GM12878 (cell line): ENCODE measurements at regions not wholly inside any gene's neighbourhood (a gene's known extent, or its start where the extent isn't known, plus 50 kb on each side); places are given as distances from the start of the nearest gene placed in this dataset.
A peak's percentile ranks its signal among the peaks of the same experiment; 100 is the strongest.

ENCODE experiments used
- ATAC-seq: fragments of 200-7000 bp; cut with Tn5 transposase; 3 replicates; pipeline ENCODE4 v1.9.1; 2020; ENCODE audit warnings: mild to moderate bottlenecking, moderate library complexity
- BruUV-seq: library from RNA; stranded (reverse); fragments of 400-500 nt; replicated peaks from 2 replicates; lab custom pipeline; 2021; lab: Mats Ljungman, UMichigan
- CTCF ChIA-PET: fragments of 300-600 bp; sonication (Branson Sonifier 250); formaldehyde crosslinking; extraction: SDS; loops from one replicate; lab custom pipeline; 2021; ENCODE audit warnings: inconsistent platforms; lab: Yijun Ruan, JAX
- POLR2A ChIA-PET: fragments of 350-600 bp; formaldehyde crosslinking; extraction: SDS; loops from one replicate; lab custom pipeline; 2021; ENCODE audit warnings: inconsistent platforms; lab: Charles Lee
- RAD21 ChIA-PET: fragments of 300-600 bp; sonication (Branson Sonifier 250); formaldehyde crosslinking; loops from one replicate; lab custom pipeline; 2023; ENCODE audit warnings: antibody characterized with exemption; ENCODE audit not compliant: unreplicated experiment; lab: Charles Lee
- SMC1A ChIA-PET: fragments of 300-600 bp; sonication (Branson Sonifier 250); formaldehyde crosslinking; loops from one replicate; lab custom pipeline; 2023; ENCODE audit not compliant: unreplicated experiment, uncharacterized antibody; lab: Charles Lee
- DNase-seq: peaks from one replicate; pipeline ENCODE4 v3.0.0-alpha.2; 2011; ENCODE audit warnings: low read depth, low spot score
- FAIRE-seq: peaks from 3 replicates; lab custom pipeline; 2011; peaks lifted over from hg19 to GRCh38; lab: Jason Lieb, UNC
- H2AFZ ChIP-seq: 2 replicates; pipeline ENCODE4 v1.6.0; 2011; ENCODE audit warnings: low read depth, low read length, control low read depth; ENCODE audit not compliant: control insufficient read depth
- H3K27ac ChIP-seq: 2 replicates; pipeline ENCODE4 v1.5.1; 2011; ENCODE audit warnings: control low read depth; ENCODE audit not compliant: control insufficient read depth, insufficient read depth
- H3K27me3 ChIP-seq, 2 experiments: replicated peaks in 1 of 2; 2 replicates each; pipeline versions ENCODE4 v1.6.0 to v1.6.1; 2011; ENCODE audit warnings: low read length in 1 of 2; ENCODE audit not compliant: control insufficient read depth in 2 of 2, insufficient read depth in 2 of 2
- H3K36me3 ChIP-seq, 2 experiments: 2 replicates each; pipeline ENCODE4 v1.5.1; 2011; ENCODE audit warnings: low read length in 1 of 2; ENCODE audit not compliant: control insufficient read depth in 2 of 2, insufficient read depth in 2 of 2
- H3K4me1 ChIP-seq: 2 replicates; pipeline ENCODE4 v1.6.1; 2011; ENCODE audit warnings: mild to moderate bottlenecking, low read length, moderate library complexity, mixed read lengths; ENCODE audit not compliant: control insufficient read depth, insufficient read depth
- H3K4me2 ChIP-seq: 2 replicates; pipeline ENCODE4 v1.6.0; 2011; ENCODE audit warnings: control low read depth; ENCODE audit not compliant: control insufficient read depth, insufficient read depth
- H3K4me3 ChIP-seq: fragments of 200-600 bp; sonication (generic); 2 replicates; pipeline ENCODE4 v1.5.1; 2016
- H3K79me2 ChIP-seq: 2 replicates; pipeline ENCODE4 v1.6.0; 2011; ENCODE audit warnings: low read length; ENCODE audit not compliant: control insufficient read depth, insufficient read depth
- H3K9ac ChIP-seq: 2 replicates; pipeline ENCODE4 v1.8.0; 2011; ENCODE audit warnings: low read length, control low read depth, mixed read lengths; ENCODE audit not compliant: control insufficient read depth, insufficient read depth
- H3K9me3 ChIP-seq: replicated peaks from 3 replicates; pipeline ENCODE4 v1.5.1; 2011; ENCODE audit warnings: mild to moderate bottlenecking, low read length; ENCODE audit not compliant: control insufficient read depth, insufficient read depth
- H4K20me1 ChIP-seq: 2 replicates; pipeline ENCODE4 v1.6.0; 2011; ENCODE audit not compliant: control insufficient read depth, insufficient read depth
- BCL11A ChIP-seq: IDR thresholded peaks from 2 replicates; pipeline ENCODE4 v1.6.1; 2011; ENCODE audit warnings: low read depth, low read length
- EED ChIP-seq: sonication (generic); IDR thresholded peaks from 2 replicates; pipeline ENCODE4 v1.6.1; 2016; ENCODE audit warnings: antibody characterized with exemption, low read depth
- IRF4 ChIP-seq: IDR thresholded peaks from 2 replicates; pipeline ENCODE4 v1.6.1; 2011; ENCODE audit warnings: low read depth, low read length
- JUNB ChIP-seq: IDR thresholded peaks from 2 replicates; pipeline ENCODE4 v1.6.1; 2016; ENCODE audit warnings: antibody characterized with exemption, mild to moderate bottlenecking
- RAD51 ChIP-seq: fragments of 450-650 bp; IDR thresholded peaks from 2 replicates; pipeline ENCODE4 v1.6.1; 2016; ENCODE audit warnings: moderate library complexity, mild to moderate bottlenecking, inconsistent platforms
- RBBP5 ChIP-seq: fragments of 200-600 bp; sonication (generic); conservative IDR thresholded peaks from 2 replicates; pipeline ENCODE4 v1.6.1; 2016
- RELA ChIP-seq: fragments of 450-650 bp; IDR thresholded peaks from 2 replicates; pipeline ENCODE4 v1.8.0; 2014; ENCODE audit warnings: borderline replicate concordance; ENCODE audit not compliant: partially characterized antibody
- RUNX3 ChIP-seq: IDR thresholded peaks from 2 replicates; pipeline ENCODE4 v1.6.1; 2012; ENCODE audit warnings: low read length, inconsistent platforms
- TAF1 ChIP-seq: IDR thresholded peaks from 2 replicates; pipeline ENCODE4 v1.6.1; 2011; ENCODE audit warnings: mild to moderate bottlenecking, low read depth, low read length, borderline replicate concordance
- WGBS: methylation state at CpG from one replicate; pipeline ENCODE4 v1.1.6; 2016; ENCODE audit warnings: low lambda C conversion rate; ENCODE audit not compliant: insufficient replicate concordance, insufficient coverage; ENCODE audit errors: missing lambda C conversion rate; 5-methylcytosine and 5-hydroxymethylcytosine counted together
- in situ Hi-C: fragments of 300-500 bp; cut with MboI; formaldehyde crosslinking; loops from 9 replicates; pipeline ENCODE4 v1.14.3; 2018; ENCODE audit warnings: mixed read lengths
- intact Hi-C: fragments of 100-400 bp; cut with micrococcal nuclease; formaldehyde crosslinking; loops from one replicate; pipeline ENCODE4 v1.14.2; 2022; ENCODE audit not compliant: unreplicated experiment
- TF ChIP-seq, protein P1 (sequence below): fragments of 450-650 bp; IDR thresholded peaks from 2 replicates; pipeline ENCODE4 v1.6.1; 2017; ENCODE audit warnings: mild to moderate bottlenecking, moderate library complexity

DNA sequence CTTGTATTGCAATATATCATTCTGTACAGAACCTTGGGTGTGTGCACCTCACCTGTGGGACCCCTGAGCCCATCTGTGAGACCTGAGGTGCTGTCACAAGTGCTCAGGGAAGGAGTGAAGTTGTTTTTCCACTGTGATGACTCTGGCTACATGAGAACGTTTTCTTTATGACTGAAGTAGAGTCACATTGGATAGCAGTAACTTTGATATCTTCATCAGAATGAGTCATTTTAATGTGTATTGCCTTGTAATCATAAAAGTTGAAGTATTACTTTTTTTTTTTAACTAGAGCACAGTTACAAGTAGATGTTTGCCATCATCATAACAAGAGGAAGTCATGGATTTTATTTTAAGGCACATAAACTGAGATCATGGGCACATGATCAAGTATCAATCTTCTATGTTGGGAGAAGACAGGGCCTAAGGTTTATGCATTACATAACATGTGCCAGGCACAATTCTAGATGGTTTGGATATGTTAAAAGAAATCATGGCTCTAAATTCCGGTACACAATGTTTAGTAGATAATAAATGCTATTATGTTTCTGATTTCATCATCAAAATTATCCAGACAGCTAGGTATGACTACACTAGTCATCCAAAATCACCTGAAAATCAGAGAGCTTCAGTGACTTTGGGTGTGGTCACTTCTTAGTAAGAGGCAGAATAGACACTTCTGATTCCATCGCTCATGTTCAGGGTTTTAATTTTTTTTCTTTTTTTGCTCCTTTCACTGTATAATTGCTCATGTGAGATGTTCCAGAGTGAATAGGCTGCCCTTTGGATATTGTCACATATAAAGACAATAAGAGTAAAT, 82.7 kb upstream of the KLF6 start:
- H2AFZ ChIP-seq: no peak overlapping the region
- H3K27ac ChIP-seq: no peak overlapping the region
- in situ Hi-C loops (no loop called here), intact Hi-C loops (no loop called here)
- TF ChIP-seq RBBP5 (no peak), JUNB (0 out of 2 replicates have a peak, but pooled peaks have one; percentile 13)
- no peaks in the 10 kb centered on the region for H3K9me3 ChIP-seq
- ATAC-seq: no peak
- SMC1A ChIA-PET: interaction anchor here (0.8 to 13.6 kb wide), 15 partner anchors 8 to 93 kb away, joined by 3 to 295 read pairs (median 5); partner anchors contain the start of gene KLF6
- POLR2A ChIA-PET: interaction anchor here (0.6 to 3.1 kb wide), 8 partner anchors 9 to 86 kb away, joined by 3 to 17 read pairs (median 6); partner anchors contain the start of gene KLF6
- H3K4me3 ChIP-seq: no peak overlapping the region
- RAD21 ChIA-PET: interaction anchor here (0.7 to 3.3 kb wide), 14 partner anchors 9 to 244 kb away, joined by 3 to 52 read pairs (median 3); partner anchors contain the start of gene KLF6
- no peaks in the 10 kb centered on the region for H3K79me2 ChIP-seq
- CTCF ChIA-PET: interaction anchor here (1.0 to 1.9 kb wide), 3 partner anchors 15 to 84 kb away, joined by 3 to 5 read pairs (median 4); no protein-coding TSS in a partner anchor
- DNase-seq: no peak
- no peak for FAIRE-seq
- H3K36me3 ChIP-seq: no peaks in the 10 kb centered on the region
- H3K27me3 ChIP-seq: no peaks in the 10 kb centered on the region
- H4K20me1 ChIP-seq: no peaks in the 10 kb centered on the region
- WGBS: 48% methylated on average over 3 of the region's 3 CpGs
- H3K9ac ChIP-seq: no peak overlapping the region
- H3K4me1 ChIP-seq: peaks cover 39% of the 10 kb centered on the region
- no peak overlapping the region; the same call in 1 of the 2 replicates for H3K4me2 ChIP-seq
- no TSS peak for BruUV-seq

DNA sequence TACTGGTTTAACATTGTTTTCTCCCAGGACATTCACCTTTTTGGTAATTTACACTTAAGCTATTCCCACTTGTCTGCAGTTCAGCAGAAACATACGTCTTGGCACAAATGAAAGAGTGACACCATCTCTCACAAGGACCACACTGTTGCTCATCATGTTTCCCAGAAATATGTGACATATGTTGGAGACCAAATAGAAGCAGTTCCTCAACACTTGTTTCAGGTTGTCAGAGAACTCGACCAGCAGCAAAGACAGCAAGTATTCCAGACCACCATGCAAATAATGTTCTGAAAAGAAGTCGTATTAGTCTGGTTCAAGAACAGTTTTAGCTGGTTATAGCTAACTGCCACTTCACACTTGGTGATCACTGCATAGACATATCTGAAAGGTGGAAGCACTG, 81.3 kb upstream of the KLF6 start:
- Histone ChIP-seq H3K79me2 (no peaks in the 10 kb centered on the region), H3K36me3 (no peaks in the 10 kb centered on the region), H3K4me1 (peaks cover 35% of the 10 kb centered on the region), H3K9me3 (no peaks in the 10 kb centered on the region; the same call in 2 of the 3 replicates), H3K4me2 (peak overlapping the region; percentile 57), H3K9ac (no peak overlapping the region), H3K27ac (peak overlapping the region; percentile 35; the same call in 1 of the 2 replicates), H3K27me3 (no peaks in the 10 kb centered on the region), H4K20me1 (no peaks in the 10 kb centered on the region), H2AFZ (peak overlapping the region; percentile 55), H3K4me3 (no peak overlapping the region)
- RAD21 ChIA-PET: interaction anchor here (0.8 to 3.3 kb wide), 14 partner anchors 9 to 147 kb away, joined by 3 to 52 read pairs (median 10); partner anchors contain the start of gene KLF6
- intact Hi-C loops: no loop called here
- CTCF ChIA-PET: interaction anchor here (1.0 to 2.6 kb wide), 7 partner anchors 8 to 85 kb away, joined by 3 to 17 read pairs (median 5); no protein-coding TSS in a partner anchor
- DNase-seq (no peak), ATAC-seq (peak; percentile 59), FAIRE-seq (peak; percentile 13)
- POLR2A ChIA-PET: interaction anchor here (0.6 to 3.1 kb wide), 8 partner anchors 9 to 163 kb away, joined by 3 to 30 read pairs (median 4); no protein-coding TSS in a partner anchor
- no TSS peak for BruUV-seq
- SMC1A ChIA-PET: interaction anchor here (0.6 to 13.6 kb wide), 17 partner anchors 9 to 170 kb away, joined by 3 to 295 read pairs (median 5); partner anchors contain the start of gene KLF6
- in situ Hi-C loops: no loop called here
- 2% methylated on average over 3 of the region's 3 CpGs for WGBS
- no peak for TF ChIP-seq TAF1
- TF ChIP-seq EED: 0 out of 2 replicates have a peak, but pooled peaks have one; percentile 32
- TF ChIP-seq, protein P1, sequence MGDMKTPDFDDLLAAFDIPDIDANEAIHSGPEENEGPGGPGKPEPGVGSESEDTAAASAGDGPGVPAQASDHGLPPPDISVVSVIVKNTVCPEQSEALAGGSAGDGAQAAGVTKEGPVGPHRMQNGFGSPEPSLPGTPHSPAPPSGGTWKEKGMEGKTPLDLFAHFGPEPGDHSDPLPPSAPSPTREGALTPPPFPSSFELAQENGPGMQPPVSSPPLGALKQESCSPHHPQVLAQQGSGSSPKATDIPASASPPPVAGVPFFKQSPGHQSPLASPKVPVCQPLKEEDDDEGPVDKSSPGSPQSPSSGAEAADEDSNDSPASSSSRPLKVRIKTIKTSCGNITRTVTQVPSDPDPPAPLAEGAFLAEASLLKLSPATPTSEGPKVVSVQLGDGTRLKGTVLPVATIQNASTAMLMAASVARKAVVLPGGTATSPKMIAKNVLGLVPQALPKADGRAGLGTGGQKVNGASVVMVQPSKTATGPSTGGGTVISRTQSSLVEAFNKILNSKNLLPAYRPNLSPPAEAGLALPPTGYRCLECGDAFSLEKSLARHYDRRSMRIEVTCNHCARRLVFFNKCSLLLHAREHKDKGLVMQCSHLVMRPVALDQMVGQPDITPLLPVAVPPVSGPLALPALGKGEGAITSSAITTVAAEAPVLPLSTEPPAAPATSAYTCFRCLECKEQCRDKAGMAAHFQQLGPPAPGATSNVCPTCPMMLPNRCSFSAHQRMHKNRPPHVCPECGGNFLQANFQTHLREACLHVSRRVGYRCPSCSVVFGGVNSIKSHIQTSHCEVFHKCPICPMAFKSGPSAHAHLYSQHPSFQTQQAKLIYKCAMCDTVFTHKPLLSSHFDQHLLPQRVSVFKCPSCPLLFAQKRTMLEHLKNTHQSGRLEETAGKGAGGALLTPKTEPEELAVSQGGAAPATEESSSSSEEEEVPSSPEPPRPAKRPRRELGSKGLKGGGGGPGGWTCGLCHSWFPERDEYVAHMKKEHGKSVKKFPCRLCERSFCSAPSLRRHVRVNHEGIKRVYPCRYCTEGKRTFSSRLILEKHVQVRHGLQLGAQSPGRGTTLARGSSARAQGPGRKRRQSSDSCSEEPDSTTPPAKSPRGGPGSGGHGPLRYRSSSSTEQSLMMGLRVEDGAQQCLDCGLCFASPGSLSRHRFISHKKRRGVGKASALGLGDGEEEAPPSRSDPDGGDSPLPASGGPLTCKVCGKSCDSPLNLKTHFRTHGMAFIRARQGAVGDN: 0 out of 2 replicates have a peak, but pooled peaks have one; percentile 39
- no peak for TF ChIP-seq RAD51
- 0 out of 2 replicates have a peak, but pooled peaks have one; percentile 23 for TF ChIP-seq IRF4
- peak; percentile 10; the same call in 1 of the 2 replicates for TF ChIP-seq RUNX3
- TF ChIP-seq RELA: no peak
- 0 out of 2 replicates have a peak, but pooled peaks have one; percentile 46 for TF ChIP-seq BCL11A
